KMS-11 (cell line): ENCODE measurements at regions not wholly inside any gene's neighbourhood (a gene's known extent, or its start where the extent isn't known, plus 50 kb on each side); places are given as distances from the start of the nearest gene placed in this dataset.

ENCODE experiments used
- H2AFZ ChIP-seq: fragments of 200-600 bp; sonication (generic); 2 replicates; pipeline ENCODE4 v1.6.1; 2016; ENCODE audit warnings: antibody characterized with exemption, mixed run types, low read depth
- H3K27ac ChIP-seq: fragments of 200-600 bp; sonication (generic); 2 replicates; pipeline ENCODE4 v1.6.1; 2016; ENCODE audit warnings: mild to moderate bottlenecking, mixed run types
- H3K27me3 ChIP-seq: fragments of 200-600 bp; sonication (generic); 2 replicates; pipeline ENCODE4 v1.6.1; 2017; ENCODE audit warnings: mild to moderate bottlenecking, low read depth, mixed run types, moderate library complexity; ENCODE audit not compliant: insufficient read depth
- H3K36me3 ChIP-seq: fragments of 200-600 bp; sonication (generic); 2 replicates; pipeline ENCODE4 v1.6.1; 2017; ENCODE audit warnings: mild to moderate bottlenecking, mixed run types; ENCODE audit not compliant: insufficient read depth
- H3K4me1 ChIP-seq: fragments of 200-600 bp; sonication (generic); 2 replicates; pipeline ENCODE4 v1.6.1; 2016; ENCODE audit warnings: mild to moderate bottlenecking, low read depth, mixed run types; ENCODE audit not compliant: poor library complexity, severe bottlenecking
- H3K4me2 ChIP-seq: fragments of 200-600 bp; sonication (generic); 2 replicates; pipeline ENCODE4 v1.7.0; 2016; ENCODE audit warnings: mild to moderate bottlenecking, mixed run types
- H3K4me3 ChIP-seq: fragments of 200-600 bp; sonication (generic); IDR thresholded peaks from 2 replicates; pipeline ENCODE4 v1.6.1; 2017; ENCODE audit warnings: low read depth, low read length, mixed read lengths; ENCODE audit not compliant: insufficient read depth
- H3K79me2 ChIP-seq: fragments of 200-600 bp; sonication (generic); 2 replicates; pipeline ENCODE4 v1.6.1; 2016; ENCODE audit warnings: low read depth, mixed run types; ENCODE audit not compliant: insufficient read depth
- H3K9ac ChIP-seq: fragments of 200-600 bp; sonication (generic); 2 replicates; pipeline ENCODE4 v1.6.1; 2016; ENCODE audit warnings: mild to moderate bottlenecking, mixed run types
- H4K20me1 ChIP-seq: fragments of 200-600 bp; sonication (generic); 2 replicates; pipeline ENCODE4 v1.6.1; 2016; ENCODE audit warnings: mild to moderate bottlenecking, mixed run types; ENCODE audit not compliant: insufficient read depth
- TF ChIP-seq, protein P1 (sequence below): fragments of 200-600 bp; sonication (generic); conservative IDR thresholded peaks from 2 replicates; pipeline ENCODE4 v1.6.1; 2017; ENCODE audit warnings: low read depth, mild to moderate bottlenecking, antibody characterized with exemption, low read length, moderate library complexity, mixed read lengths

- no peaks in the 10 kb centered on the region for H4K20me1 ChIP-seq
- H3K9ac ChIP-seq, result no peak overlapping the region
- H3K27me3 ChIP-seq, result no peaks in the 10 kb centered on the region
- H2AFZ ChIP-seq, result no peak overlapping the region
- no peaks in the 10 kb centered on the region for H3K4me1 ChIP-seq
- H3K27ac ChIP-seq, result no peak overlapping the region
- H3K36me3 ChIP-seq, result no peaks in the 10 kb centered on the region
- H3K4me2 ChIP-seq, result no peak overlapping the region
- TF ChIP-seq, protein P1, sequence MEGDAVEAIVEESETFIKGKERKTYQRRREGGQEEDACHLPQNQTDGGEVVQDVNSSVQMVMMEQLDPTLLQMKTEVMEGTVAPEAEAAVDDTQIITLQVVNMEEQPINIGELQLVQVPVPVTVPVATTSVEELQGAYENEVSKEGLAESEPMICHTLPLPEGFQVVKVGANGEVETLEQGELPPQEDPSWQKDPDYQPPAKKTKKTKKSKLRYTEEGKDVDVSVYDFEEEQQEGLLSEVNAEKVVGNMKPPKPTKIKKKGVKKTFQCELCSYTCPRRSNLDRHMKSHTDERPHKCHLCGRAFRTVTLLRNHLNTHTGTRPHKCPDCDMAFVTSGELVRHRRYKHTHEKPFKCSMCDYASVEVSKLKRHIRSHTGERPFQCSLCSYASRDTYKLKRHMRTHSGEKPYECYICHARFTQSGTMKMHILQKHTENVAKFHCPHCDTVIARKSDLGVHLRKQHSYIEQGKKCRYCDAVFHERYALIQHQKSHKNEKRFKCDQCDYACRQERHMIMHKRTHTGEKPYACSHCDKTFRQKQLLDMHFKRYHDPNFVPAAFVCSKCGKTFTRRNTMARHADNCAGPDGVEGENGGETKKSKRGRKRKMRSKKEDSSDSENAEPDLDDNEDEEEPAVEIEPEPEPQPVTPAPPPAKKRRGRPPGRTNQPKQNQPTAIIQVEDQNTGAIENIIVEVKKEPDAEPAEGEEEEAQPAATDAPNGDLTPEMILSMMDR, result no peak
- H3K79me2 ChIP-seq, result no peaks in the 10 kb centered on the region
- H3K4me3 ChIP-seq, result no peak overlapping the region
Observed at GRCh38 chr2:51158251-51158650, 126.3 kb upstream of the NRXN1 start.

GRCh38 chr2:51153236-51153635 lies 121.3 kb upstream of the NRXN1 start:
- H3K9ac ChIP-seq, result no peak overlapping the region

DNA sequence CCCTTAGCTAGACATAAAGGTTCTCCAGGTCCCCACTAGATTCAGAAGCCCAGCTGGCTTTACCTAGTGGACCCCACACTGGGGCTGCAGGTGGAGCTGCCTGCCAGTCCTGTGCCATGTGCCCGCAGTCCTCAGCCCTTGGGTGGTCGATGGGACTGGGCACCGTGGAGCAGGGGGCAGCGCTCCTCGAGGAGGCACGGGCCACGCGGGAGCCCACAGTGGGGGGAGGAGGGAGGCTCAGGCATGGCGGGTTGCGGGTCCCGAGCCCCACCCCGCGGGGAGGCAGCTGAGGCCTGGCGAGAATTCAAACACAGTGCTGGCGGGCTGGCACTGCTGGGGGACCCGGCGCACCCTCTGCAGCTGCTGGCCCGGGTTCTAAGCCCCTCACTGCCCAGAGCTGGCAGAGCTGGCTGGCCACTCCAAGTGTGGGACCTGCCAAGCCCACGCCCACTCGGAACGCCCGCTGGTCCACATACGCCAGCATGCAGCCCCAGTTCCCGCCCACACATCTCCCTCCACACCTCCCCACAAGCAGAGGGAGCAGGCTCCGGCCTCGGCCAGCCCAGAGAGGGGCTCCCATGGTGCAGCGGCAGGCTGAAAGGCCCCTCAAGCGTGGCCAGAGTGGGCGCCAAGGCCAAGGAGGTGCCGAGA lies 119.7 kb upstream of the NRXN1 start:
- Histone ChIP-seq H3K4me3 (no peak overlapping the region), H4K20me1 (no peaks in the 10 kb centered on the region), H2AFZ (no peak overlapping the region), H3K79me2 (no peaks in the 10 kb centered on the region), H3K27me3 (no peaks in the 10 kb centered on the region), H3K36me3 (no peaks in the 10 kb centered on the region), H3K27ac (no peak overlapping the region), H3K9ac (no peak overlapping the region), H3K4me2 (no peak overlapping the region), H3K4me1 (no peaks in the 10 kb centered on the region)
- TF ChIP-seq, protein P1, result no peak

More at GRCh38 chr2:51153236-51153635, 121.3 kb upstream of the NRXN1 start:
- no peaks in the 10 kb centered on the region for H3K4me1 ChIP-seq
- no peaks in the 10 kb centered on the region for H4K20me1 ChIP-seq
- no peaks in the 10 kb centered on the region for H3K36me3 ChIP-seq
- TF ChIP-seq, protein P1, result no peak
- no peak overlapping the region for H2AFZ ChIP-seq
- no peaks in the 10 kb centered on the region for H3K27me3 ChIP-seq
- H3K27ac ChIP-seq, result no peak overlapping the region
- no peaks in the 10 kb centered on the region for H3K79me2 ChIP-seq
- H3K4me2 ChIP-seq, result no peak overlapping the region
- H3K4me3 ChIP-seq, result no peak overlapping the region

DNA sequence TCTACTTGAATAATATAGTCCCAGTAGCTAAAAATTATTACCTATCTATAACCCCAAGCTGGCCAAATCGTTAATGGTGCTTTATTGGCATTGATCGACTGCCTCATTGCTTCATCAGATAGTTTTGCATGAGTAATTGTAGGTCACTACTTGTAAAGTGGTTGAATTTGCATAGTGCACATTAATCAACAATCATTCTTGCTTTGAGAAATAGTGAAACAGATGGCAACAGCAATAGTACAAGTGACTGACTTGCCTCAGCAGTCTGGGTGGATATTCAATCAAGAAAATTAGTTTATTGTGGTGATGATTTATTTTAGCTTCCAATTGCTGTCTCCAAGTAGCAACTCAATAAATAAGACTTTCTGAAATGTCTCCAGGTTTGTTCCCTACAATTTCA lies 117.8 kb upstream of the NRXN1 start:
- no peak overlapping the region for H3K4me3 ChIP-seq
- TF ChIP-seq, protein P1, result no peak

More for the DNA sequence above, 117.8 kb upstream of the NRXN1 start:
- no peak overlapping the region for H3K4me2 ChIP-seq
- H3K27me3 ChIP-seq, result no peaks in the 10 kb centered on the region
- no peak overlapping the region for H2AFZ ChIP-seq
- no peaks in the 10 kb centered on the region for H3K79me2 ChIP-seq
- no peaks in the 10 kb centered on the region for H3K36me3 ChIP-seq
- H3K9ac ChIP-seq, result no peak overlapping the region
- no peak overlapping the region for H3K27ac ChIP-seq
- no peaks in the 10 kb centered on the region for H3K4me1 ChIP-seq
- no peaks in the 10 kb centered on the region for H4K20me1 ChIP-seq
